DMS114 treated with DMSO at 0.1 percent for 48 hours (cell line): ENCODE measurements at regions not wholly inside any gene's neighbourhood (a gene's known extent, or its start where the extent isn't known, plus 50 kb on each side); places are given as distances from the start of the nearest gene placed in this dataset.
"Not testable (repeated sequence)": the region's sequence is repeated elsewhere in the genome, so short reads cannot be mapped to it uniquely, and the experiment has no call there.

Source experiments
- DNase-seq: peaks from one replicate; lab custom pipeline; 2025; ENCODE audit not compliant: unreplicated experiment; lab: John Stamatoyannopoulos, UW

DNA sequence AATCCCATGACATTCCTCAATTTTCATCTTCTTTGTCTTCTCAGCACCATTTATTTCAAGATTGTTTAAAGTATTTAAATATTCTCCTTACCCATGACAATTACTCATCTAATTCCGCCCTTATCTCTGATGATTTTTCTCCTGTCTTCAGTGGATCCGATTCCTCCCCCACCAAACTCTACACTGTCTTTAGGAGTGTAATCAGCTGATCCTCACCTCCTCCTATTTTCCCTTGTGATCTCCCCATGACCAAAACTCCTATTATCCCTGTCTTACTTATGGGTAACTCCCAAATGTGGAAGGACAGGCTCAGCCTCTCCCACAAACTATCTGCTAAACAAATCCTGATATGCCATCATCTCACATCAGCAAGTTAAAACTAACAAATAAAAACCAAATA is 335.3 kb upstream of the RUNX1 start:
- no peak for DNase-seq

DNA sequence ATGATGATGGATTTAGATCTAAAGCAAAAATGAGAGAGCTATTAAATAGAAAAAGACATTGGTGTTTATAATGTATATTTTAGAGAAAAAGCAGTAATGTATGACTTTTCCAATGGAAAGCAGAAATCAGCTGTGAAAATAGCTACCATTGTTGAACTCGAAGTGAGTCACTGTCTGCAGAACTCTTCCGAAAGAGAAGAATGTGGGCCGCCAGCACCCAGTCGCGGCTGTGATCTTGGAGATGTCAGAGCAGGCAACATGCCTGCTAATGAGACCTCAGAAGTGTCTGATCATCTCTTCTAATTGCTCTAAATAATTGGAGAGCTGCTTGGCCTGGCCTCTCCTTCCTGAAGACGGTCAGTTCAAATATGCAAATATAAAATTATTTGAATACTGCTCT is 333.6 kb upstream of the RUNX1 start:
- no peak for DNase-seq

DNA sequence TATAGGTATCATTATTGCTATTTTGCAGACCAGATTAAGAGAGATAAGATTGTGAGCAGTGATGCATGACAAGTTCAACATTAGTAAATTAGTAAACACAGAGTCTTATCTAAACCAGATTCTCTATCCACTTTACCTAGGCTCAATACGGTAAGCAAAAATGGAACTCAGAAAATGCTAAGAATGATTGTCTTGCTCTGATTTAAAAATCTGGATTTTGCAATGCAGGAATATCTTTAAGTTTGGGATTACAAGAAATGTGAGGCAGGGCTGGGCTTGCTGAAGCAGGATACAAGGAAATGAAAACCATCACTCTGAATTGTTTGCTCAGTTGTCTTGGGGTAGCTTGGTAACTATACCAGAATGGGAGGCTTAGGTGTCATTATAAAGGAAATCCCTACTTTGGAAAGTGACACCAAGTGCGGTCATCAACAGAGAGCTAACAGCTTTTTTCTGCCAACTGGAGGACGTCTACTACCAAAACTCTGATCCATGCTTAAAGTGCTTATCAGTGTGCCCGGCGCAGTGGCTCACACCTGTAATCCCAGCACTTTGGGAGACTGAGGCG is 332.7 kb upstream of the RUNX1 start:
- DNase-seq = no peak

DNA sequence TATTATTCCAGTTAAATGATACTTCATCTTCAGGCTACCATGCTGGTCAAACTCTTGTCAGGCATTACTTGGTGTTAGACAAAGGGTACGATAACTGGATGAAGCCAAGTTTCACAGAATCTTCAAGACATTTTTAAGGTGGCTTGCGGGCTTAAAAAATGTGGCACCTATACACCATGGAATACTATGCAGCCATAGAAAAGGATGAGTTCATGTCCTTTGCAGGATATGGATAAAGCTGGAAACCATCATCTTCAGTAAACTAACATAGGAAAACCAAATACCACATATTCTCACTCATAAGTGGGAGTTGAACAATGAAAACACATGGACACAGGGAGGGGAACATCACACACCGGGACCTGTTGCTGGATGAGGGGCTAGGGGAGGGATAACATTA is 331.2 kb upstream of the RUNX1 start:
- DNase-seq = not testable (repeated sequence)

DNA sequence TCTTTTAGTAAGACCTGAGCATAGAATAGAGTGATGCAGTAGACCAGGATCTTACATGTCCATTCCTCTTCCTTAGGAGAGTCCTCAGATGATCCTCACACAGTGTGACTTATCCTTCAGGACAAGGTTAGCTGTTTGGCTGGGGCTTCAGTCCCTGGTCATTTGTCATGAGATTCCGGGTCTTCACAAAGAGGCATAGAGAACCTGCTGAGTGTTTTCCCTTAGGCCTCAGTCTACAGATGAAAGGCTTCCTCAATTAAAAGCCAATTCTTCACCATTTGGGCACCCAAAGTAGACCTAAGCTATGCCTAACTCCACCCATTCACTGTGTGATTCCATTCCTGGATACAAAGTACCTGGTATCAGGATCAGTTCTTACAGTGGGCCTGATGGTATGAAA is 329.8 kb upstream of the RUNX1 start:
- no peak for DNase-seq

DNA sequence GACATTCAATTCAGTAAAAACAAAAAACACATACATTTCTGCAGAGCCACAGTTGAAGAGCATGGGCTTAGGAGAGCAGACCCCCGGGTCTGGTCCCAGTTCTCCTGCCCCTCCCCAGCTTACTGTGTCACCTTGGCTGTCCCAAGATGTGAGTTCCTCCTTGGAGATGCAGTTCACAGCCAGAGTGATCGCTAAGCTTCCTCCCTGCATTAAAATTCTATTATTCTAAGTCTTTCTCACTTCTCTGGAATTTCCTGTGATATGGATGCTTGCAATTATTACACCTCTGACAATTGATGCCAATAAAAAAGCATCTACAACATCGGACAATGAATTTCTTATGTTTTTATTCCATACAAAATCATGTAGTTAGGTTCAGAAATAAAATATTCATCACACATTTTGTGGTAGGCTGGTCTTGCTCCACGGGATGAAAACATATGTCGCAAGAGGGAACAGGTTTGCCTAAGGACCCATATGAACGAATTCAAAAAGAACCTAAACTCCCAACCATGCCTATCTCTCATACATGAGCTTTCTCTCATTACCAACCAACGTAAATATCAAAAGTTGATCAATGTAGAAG is 328.5 kb upstream of the RUNX1 start:
- no peak for DNase-seq

DNA sequence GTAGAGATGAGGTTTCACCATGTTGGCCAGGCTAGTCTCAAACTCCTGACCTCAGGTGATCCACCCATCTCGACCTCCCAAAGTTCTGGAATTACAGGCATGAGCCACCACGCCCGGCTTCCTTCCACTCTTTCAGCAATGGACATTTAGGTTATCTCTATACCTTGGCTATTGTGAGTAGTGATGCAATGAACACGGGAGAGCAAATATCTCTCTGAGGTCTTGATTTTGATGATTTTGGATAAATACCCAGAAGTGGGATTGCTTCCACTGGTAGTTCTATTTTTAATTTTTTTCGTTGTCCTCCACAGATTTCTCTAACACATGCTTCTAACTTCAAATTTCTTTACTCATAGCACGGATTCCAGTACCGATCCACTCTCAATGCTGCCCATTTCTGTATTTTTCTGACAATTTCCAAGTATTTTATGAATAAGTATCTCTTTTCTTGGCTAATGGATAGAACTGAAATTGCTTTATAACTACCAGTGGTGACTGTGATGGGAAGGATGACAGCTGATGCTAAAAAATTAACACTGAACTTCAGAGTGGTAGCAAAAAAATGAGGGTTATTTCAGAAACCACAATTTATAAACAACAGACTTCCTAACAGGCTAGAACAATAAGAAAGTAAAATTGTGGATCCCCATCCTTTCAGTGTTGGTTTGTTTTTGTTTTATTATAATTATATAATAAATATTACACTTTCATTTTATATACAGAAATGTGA is 327.5 kb upstream of the RUNX1 start:
- no peak for DNase-seq

DNA sequence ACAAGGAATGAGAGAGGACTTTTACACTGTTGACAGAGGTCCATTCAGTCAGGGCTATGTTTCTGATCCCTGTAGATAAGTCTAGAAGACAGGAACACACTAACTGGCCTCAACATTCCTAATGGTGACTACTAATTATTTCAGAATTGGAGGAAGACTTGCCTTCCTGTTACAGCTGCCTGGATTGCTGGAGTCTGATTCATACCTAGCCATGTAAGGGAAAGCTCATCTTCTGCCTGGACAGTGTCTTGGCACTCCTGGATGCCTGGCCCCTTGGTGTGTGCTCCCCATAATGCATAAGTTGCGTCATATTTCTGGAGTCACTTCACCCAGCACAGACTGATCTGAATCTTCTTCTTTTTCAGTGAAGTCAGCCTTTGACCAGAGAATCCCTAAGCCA is 326.0 kb upstream of the RUNX1 start:
- DNase-seq = no peak

DNA sequence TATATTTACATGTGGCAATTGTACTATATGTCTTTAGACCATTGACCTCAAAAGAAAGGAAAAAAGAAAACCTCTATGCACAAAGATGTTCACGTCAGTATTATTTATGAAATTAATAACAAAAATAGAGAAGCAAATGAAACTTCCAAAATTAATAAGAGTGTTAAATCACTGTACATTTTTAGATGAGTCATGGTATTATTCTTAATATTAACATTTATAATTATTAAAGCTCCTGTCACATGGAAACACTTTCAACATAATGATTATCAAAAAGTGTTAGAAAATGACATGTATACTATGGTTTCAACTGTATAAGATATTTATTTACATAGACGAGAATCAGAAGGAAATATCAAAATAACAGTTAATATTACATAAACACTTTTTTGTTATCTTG is 324.9 kb upstream of the RUNX1 start:
- DNase-seq = no peak

DNA sequence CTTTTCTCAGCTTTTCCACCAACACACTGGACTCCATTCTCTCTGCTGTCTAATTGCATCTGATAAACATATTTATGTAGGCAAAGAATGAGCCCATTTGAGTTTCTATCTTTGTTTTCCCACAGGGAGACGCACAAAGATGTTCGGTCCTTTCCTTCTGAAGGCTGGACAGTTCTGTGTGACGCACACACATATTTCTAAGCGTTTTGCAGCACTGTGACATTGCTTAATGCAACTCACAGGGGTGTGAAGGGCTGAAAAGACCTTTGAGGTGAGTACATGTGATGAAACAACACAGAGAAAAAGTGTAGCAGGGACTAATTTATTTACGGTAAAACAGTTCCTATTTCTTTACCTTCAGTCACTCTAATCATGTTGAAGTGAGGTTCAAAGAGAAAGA is 323.1 kb upstream of the RUNX1 start:
- no peak for DNase-seq

DNA sequence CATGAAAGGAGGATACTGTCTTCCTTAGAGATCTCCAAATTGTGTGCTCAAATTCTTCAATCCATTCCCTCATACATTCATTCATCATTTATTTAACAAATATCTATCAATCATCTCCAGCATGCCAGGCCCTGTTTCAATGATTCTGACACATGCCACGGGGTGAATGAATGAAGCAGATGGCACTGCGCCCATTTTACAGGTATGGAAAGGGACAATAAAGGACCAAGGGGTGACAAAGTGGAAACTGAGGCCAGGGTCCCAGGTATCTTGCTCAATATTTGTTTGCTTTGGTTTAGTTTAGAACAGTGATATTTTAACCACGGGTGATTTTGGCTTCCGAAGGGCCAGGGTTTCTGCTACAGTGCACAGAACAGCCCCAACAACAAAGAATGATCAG is 321.6 kb upstream of the RUNX1 start:
- no peak for DNase-seq

DNA sequence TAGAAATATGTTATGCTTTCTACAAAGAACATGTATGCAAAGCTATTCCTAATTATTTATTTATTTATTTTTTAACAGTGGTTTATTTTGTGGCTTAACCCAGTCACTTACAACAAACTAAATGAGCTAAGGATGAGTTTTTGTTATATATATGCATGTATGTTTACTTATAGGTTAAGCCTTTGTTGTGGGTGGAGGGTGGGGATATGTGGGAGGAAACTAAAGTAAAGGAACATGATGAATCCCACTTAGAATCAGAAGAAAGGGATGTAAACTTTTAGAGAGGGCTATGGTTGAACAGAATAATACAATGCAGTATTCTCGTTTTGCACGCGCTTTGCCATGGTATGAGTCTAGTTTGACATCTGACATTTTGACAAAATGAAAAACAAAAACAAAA is 321.0 kb upstream of the RUNX1 start:
- DNase-seq = no peak

DNA sequence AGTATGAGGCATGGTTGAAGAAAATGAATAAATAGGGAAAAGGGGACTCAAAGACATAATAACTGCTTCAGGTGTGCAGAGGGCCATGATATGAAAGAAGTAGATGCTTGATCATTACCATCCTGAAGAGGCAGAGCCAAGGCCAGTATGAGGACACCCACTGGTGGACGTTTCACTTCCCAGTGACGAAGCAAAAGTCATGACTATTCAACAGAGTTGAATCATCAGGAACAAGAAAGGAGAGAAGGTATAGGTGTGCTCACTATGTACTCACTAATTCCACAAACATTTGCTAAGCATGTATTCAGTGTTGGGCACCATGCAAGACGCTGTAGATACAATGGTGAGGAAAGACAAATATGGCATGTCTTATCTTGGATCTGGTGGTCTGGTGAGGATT is 319.2 kb upstream of the RUNX1 start:
- DNase-seq = no peak

DNA sequence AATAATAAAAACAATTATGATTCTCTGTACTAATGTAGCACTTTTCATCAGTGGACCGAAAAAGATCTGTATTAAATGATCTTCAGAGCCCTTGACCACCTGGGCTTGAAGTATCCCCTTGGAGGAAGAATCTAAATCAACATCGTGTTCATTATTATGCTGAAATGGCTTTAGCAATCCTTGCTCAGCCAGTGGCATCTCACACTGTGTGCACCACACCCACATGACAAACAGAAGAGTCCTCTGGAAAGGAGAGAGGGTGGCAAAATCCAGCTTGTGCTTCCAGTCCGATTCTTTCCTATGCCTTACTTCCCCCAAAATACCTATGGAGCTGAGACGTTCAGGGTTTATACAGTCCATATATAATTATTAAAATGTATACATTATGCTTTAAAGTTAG is 318.5 kb upstream of the RUNX1 start:
- DNase-seq = no peak

DNA sequence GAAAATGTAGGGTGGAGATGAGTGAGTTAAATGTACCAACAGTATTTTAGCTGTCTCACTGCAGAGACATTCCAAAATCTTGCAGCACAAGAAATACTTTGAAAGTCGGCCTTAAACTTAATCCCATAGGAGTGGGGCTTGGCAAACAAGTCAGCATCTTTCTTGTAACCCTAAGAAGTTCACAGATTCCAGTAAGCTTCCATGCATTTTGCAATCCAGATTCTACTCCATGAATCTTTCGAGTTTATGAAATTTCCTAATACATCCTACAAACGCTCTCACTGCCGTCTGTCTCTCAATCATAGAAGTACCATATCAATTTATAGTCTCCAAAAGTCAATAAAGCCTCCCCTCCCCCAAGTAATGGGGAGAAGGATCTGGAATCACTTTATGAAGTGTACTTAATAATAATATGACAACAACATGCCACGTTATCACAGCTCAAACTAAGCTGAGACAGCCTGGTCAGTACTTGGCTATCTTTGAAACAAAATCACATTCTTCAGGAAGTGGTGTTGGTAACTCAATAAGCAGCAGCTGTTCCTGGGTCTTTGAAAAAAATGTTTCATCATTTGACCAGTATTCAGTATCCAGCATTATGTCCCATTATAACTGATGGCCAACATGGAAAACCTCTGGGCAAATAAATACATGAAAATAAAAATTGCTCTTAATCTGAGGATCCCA is 317.4 kb upstream of the RUNX1 start:
- no peak for DNase-seq

DNA sequence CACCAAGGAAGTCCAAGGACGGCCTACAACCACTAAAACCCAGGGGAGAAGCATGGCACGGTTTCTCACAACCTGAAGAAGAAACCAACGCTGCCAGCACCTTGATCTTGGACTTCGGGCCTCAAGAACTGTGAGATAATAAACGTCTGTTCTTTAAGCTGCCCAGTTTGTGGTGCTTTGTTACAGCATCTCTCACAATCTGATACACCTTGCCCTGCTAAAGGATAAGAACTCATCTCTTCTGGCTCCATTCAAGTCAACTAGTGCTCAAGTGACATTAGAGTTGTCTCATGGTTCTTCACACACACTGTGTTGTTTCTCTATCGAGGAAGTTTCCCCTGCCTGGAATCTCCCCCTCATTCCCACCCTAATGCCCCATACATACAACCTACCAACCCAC is 314.4 kb upstream of the RUNX1 start:
- DNase-seq = no peak

DNA sequence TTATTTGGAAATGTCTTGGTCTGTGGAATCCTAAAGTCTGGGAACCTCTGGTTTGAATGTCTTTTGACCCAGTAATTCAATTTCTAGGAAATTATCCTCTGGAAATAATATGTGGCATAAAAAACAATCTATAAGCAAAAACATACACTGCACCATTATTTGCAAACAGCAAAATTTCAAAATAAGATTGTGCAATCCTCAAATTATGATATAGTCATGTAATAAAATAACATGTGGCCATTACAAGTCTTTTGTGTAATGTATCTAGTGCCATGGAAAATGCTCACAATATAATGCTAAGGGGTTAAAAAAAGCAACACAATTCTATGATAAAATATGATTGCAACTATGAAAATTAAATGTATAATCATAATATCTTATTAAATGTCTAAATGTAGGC is 312.9 kb upstream of the RUNX1 start:
- no peak for DNase-seq

DNA sequence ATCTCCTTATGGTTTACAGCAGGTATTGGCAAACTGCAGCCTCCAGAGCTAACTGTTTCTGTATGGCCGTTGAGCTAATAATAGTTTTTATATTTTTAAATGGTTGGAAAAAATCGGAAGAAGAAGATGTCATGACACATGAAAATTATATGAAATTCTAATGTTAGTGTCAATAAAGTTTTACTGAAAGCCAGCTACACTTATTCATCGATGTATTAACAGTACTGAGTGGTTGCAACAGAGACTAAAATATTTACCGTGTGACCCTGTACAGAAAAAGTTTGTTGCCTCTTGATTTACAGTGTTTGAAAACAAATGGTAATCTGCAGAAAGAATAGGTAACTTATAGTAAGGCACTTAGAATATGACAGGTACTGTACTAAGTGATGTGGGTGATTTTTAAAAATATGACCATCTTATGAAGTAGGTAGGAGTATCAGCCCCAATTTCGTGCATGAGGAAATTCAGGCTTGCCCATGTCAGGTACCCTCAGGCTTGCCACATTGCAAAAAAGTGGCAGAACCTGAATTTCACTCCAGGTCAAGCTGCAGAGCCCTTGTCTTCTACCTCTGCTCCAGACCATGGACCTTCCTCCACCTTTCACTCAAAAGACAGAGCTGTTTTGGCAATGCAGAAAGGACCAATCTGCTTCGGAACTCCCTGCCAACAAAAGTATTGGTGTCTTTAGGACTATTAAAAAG is 311.9 kb upstream of the RUNX1 start:
- no peak for DNase-seq

DNA sequence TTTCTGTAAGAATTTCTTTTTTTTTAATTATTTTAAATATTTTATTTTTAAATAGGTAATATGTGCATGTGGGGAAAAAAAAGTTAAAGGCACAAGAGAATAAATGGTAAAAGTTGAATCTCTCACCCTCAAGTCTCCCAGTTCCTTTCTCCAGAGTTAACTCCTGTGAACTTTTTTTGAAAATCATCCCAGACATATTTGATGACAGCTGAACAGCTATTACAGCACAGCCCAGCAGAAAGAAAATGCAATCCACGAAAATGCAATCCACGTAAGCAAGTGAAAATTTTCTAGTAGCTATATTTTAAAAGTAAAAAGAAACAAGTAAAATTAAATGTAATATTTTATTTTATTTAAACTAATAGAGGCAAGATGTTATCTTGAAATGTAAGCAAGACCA is 310.0 kb upstream of the RUNX1 start:
- no peak for DNase-seq

DNA sequence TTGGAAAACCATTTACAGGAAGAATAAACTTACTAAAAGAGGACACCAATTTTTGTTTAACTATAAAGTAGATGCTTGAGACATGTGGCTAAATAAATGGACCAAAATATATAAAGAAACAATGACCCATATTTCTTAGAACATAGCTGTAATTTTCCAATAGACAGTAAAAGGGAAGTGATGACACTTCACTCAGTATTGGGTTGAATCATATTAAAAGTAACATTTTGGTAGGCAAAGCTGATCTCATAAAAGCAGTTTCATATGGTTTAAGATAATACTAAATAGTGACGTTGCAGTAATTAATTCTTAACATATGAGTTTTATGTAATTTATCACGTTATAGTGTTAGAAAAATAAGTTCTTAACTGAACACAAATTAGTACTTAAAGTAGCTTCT is 308.9 kb upstream of the RUNX1 start:
- no peak for DNase-seq

DNA sequence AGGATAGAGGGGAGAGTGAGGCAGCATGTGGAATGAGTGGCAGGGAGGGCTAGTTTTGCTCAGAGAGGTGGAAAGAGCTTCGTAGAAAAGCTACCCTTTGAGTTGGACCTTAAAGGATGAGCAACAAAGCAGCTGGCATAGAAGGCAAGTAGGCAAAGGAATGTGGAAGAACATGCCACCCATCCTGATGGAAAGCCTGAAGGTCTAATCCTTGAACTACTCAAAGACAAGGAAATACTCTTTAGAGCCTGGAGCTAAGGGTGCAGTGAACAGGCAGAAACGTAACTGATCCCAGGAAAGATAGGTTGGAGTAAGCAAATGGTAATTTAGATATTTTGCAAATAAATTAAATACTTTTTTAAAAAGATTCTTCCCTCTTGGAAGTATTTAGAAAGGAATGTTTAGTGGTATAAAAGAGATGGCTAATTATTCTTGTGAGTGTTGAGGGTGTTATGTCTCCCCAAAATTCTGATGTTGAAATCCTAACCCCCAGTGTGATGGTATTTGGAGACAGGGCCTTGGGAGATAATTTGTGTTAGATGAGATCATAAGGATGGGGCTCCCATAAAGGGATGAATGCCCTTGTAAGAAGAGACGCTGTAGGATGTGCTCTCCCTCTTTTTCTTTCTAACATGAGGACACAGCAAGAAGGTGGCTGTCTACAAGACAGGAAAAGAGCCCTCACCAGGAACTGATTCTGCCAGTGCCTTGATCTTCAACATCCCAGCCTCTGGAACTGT is 308.1 kb upstream of the RUNX1 start:
- no peak for DNase-seq
